ENCODE measurements at regions not wholly inside any gene's neighbourhood (a gene's known extent, or its start where the extent isn't known, plus 50 kb on each side); places are given as distances from the start of the nearest gene placed in this dataset.

- no peak overlapping the region for H3K4me2 ChIP-seq (ENCODE audit: low read depth, low read length, poor library complexity, severe bottlenecking)
- TF ChIP-seq CTCF (IDR thresholded peaks at IDR 0.05; ENCODE audit: insufficient read depth, low read length, poor library complexity, severe bottlenecking) (no peak), EZH2phosphoT487 (conservative IDR thresholded peaks at IDR 0.05; ENCODE audit: low read length) (no peak)
- H4K20me1 ChIP-seq (ENCODE audit: low read depth, low read length), result no peaks in the 10 kb centered on the region
- no peak overlapping the region for H3K27ac ChIP-seq (ENCODE audit: low read depth, low read length)
- no peaks in the 10 kb centered on the region for H3K9me3 ChIP-seq (ENCODE audit: insufficient read depth, low read length)
- H3K9ac ChIP-seq (ENCODE audit: low read length), result no peak overlapping the region
- no peaks in the 10 kb centered on the region for H3K79me2 ChIP-seq (ENCODE audit: insufficient read depth, low read length)
- no peaks in the 10 kb centered on the region for H3F3A ChIP-seq (ENCODE audit: insufficient read depth)
- no peak overlapping the region for H3K4me3 ChIP-seq (ENCODE audit: insufficient read depth, low read length, poor library complexity, severe bottlenecking)
- no peaks in the 10 kb centered on the region for H3K36me3 ChIP-seq (ENCODE audit: low read length)
- H3K9me2 ChIP-seq (replicated peaks; ENCODE audit: insufficient read depth, low read length), result no peaks in the 10 kb centered on the region
- H3K27me3 ChIP-seq (ENCODE audit: low read length), result no peaks in the 10 kb centered on the region
- H2AFZ ChIP-seq (ENCODE audit: low read depth, low read length, severe bottlenecking), result no peak overlapping the region
These were observed 404.1 kb downstream of the DMRT2 start for GRCh38 chr9:1454211-1454610.

GRCh38 chr9:1454616-1455347 lies 404.6 kb downstream of the DMRT2 start:
- Histone ChIP-seq H3K9me2 (replicated peaks; ENCODE audit: insufficient read depth, low read length) (no peaks in the 10 kb centered on the region), H3K9ac (ENCODE audit: low read length) (no peak overlapping the region), H3K27me3 (ENCODE audit: low read length) (no peaks in the 10 kb centered on the region), H2AFZ (ENCODE audit: low read depth, low read length, severe bottlenecking) (no peak overlapping the region), H3K4me3 (ENCODE audit: insufficient read depth, low read length, poor library complexity, severe bottlenecking) (no peak overlapping the region), H3K79me2 (ENCODE audit: insufficient read depth, low read length) (no peaks in the 10 kb centered on the region), H3K9me3 (ENCODE audit: insufficient read depth, low read length) (no peaks in the 10 kb centered on the region), H4K20me1 (ENCODE audit: low read depth, low read length) (no peaks in the 10 kb centered on the region), H3F3A (ENCODE audit: insufficient read depth) (no peaks in the 10 kb centered on the region), H3K36me3 (ENCODE audit: low read length) (no peaks in the 10 kb centered on the region), H3K4me2 (ENCODE audit: low read depth, low read length, poor library complexity, severe bottlenecking) (no peak overlapping the region), H3K27ac (ENCODE audit: low read depth, low read length) (no peak overlapping the region)
- TF ChIP-seq EZH2phosphoT487 (conservative IDR thresholded peaks at IDR 0.05; ENCODE audit: low read length) (no peak), CTCF (IDR thresholded peaks at IDR 0.05; ENCODE audit: insufficient read depth, low read length, poor library complexity, severe bottlenecking) (no peak)

GRCh38 chr9:1455766-1456165 lies 405.6 kb downstream of the DMRT2 start:
- Histone ChIP-seq H3K27ac (ENCODE audit: low read depth, low read length) (no peak overlapping the region), H3F3A (ENCODE audit: insufficient read depth) (no peaks in the 10 kb centered on the region), H3K9me2 (replicated peaks; ENCODE audit: insufficient read depth, low read length) (no peaks in the 10 kb centered on the region), H3K27me3 (ENCODE audit: low read length) (no peaks in the 10 kb centered on the region), H3K9ac (ENCODE audit: low read length) (no peak overlapping the region), H3K4me3 (ENCODE audit: insufficient read depth, low read length, poor library complexity, severe bottlenecking) (no peak overlapping the region), H3K36me3 (ENCODE audit: low read length) (no peaks in the 10 kb centered on the region), H3K4me2 (ENCODE audit: low read depth, low read length, poor library complexity, severe bottlenecking) (no peak overlapping the region), H3K79me2 (ENCODE audit: insufficient read depth, low read length) (no peaks in the 10 kb centered on the region), H2AFZ (ENCODE audit: low read depth, low read length, severe bottlenecking) (no peak overlapping the region), H4K20me1 (ENCODE audit: low read depth, low read length) (no peaks in the 10 kb centered on the region), H3K9me3 (ENCODE audit: insufficient read depth, low read length) (no peaks in the 10 kb centered on the region)
- TF ChIP-seq EZH2phosphoT487 (conservative IDR thresholded peaks at IDR 0.05; ENCODE audit: low read length) (no peak), CTCF (IDR thresholded peaks at IDR 0.05; ENCODE audit: insufficient read depth, low read length, poor library complexity, severe bottlenecking) (no peak)
